SU-DHL-6 (cell line): ENCODE measurements at regions not wholly inside any gene's neighbourhood (a gene's known extent, or its start where the extent isn't known, plus 50 kb on each side); places are given as distances from the start of the nearest gene placed in this dataset.

Experiments
- H2AFZ ChIP-seq: fragments of 200-600 bp; sonication (generic); 2 replicates; pipeline ENCODE4 v1.6.1; 2014; ENCODE audit warnings: low read depth, mild to moderate bottlenecking, moderate library complexity, mixed read lengths, antibody characterized with exemption, low read length; ENCODE audit not compliant: severe bottlenecking
- H3F3A ChIP-seq: fragments of 200-600 bp; shearing (Covaris generic); 2 replicates; pipeline ENCODE4 v1.6.0; 2016; ENCODE audit warnings: antibody characterized with exemption, mild to moderate bottlenecking; ENCODE audit not compliant: insufficient read depth
- H3K27ac ChIP-seq: fragments of 200-600 bp; sonication (generic); 2 replicates; pipeline ENCODE4 v1.5.1; 2016; ENCODE audit warnings: low read depth, mild to moderate bottlenecking, low read length, moderate library complexity, mixed read lengths
- H3K27me3 ChIP-seq: fragments of 200-600 bp; sonication (generic), shearing (Covaris generic); 2 replicates; pipeline ENCODE4 v1.6.0; 2014; ENCODE audit warnings: mild to moderate bottlenecking, low read length
- H3K36me3 ChIP-seq: fragments of 200-600 bp; sonication (generic); 2 replicates; pipeline ENCODE4 v1.6.1; 2014; ENCODE audit warnings: mild to moderate bottlenecking, low read length, mixed read lengths
- H3K4me2 ChIP-seq: fragments of 300-600, 200-600 bp; shearing (Covaris generic), sonication (generic); 2 replicates; pipeline ENCODE4 v1.6.0; 2014; ENCODE audit warnings: low read length, low read depth, mild to moderate bottlenecking; ENCODE audit not compliant: poor library complexity, severe bottlenecking
- H3K4me3 ChIP-seq: fragments of 200-600 bp; sonication (generic); 2 replicates; pipeline ENCODE4 v1.5.1; 2014; ENCODE audit warnings: antibody characterized with exemption, low read length, mild to moderate bottlenecking, mixed read lengths; ENCODE audit not compliant: insufficient read depth, poor library complexity, severe bottlenecking
- H3K79me2 ChIP-seq: fragments of 200-600 bp; sonication (generic); 2 replicates; pipeline ENCODE4 v1.6.1; 2014; ENCODE audit warnings: mild to moderate bottlenecking, low read length, moderate library complexity; ENCODE audit not compliant: insufficient read depth
- H3K9ac ChIP-seq: fragments of 200-600 bp; sonication (generic); 2 replicates; pipeline ENCODE4 v1.7.0; 2014; ENCODE audit warnings: mild to moderate bottlenecking, low read length
- H3K9me2 ChIP-seq: fragments of 200-600 bp; sonication (generic); replicated peaks from 2 replicates; pipeline ENCODE4 v1.6.1; 2014; ENCODE audit warnings: low read length; ENCODE audit not compliant: insufficient read depth
- H3K9me3 ChIP-seq: fragments of 200-600 bp; sonication (generic); 2 replicates; pipeline ENCODE4 v1.6.1; 2014; ENCODE audit warnings: low read length, mixed read lengths; ENCODE audit not compliant: insufficient read depth
- H4K20me1 ChIP-seq: fragments of 200-600 bp; sonication (generic); 2 replicates; pipeline ENCODE4 v1.6.1; 2014; ENCODE audit warnings: low read depth, mild to moderate bottlenecking, antibody characterized with exemption, low read length, moderate library complexity, mixed read lengths
- CTCF ChIP-seq: fragments of 200-600 bp; sonication (generic); IDR thresholded peaks from one replicate; pipeline ENCODE4 v1.5.1; 2017; ENCODE audit warnings: antibody characterized with exemption, mild to moderate bottlenecking, low read length, moderate library complexity; ENCODE audit not compliant: insufficient read depth, poor library complexity, severe bottlenecking
- EZH2phosphoT487 ChIP-seq: fragments of 200-600 bp; sonication (generic), shearing (Covaris generic); conservative IDR thresholded peaks from 2 replicates; pipeline ENCODE4 v1.6.1; 2018; ENCODE audit warnings: mild to moderate bottlenecking, antibody characterized with exemption, low read length, moderate library complexity, mixed read lengths

- TF ChIP-seq EZH2phosphoT487 = no peak
- TF ChIP-seq CTCF = no peak
- H3K79me2 ChIP-seq = no peaks in the 10 kb centered on the region
- H3K9me2 ChIP-seq = no peaks in the 10 kb centered on the region
- no peaks in the 10 kb centered on the region for H3K9me3 ChIP-seq
- no peaks in the 10 kb centered on the region for H4K20me1 ChIP-seq
- H3K36me3 ChIP-seq = no peaks in the 10 kb centered on the region
- no peak overlapping the region for H3K9ac ChIP-seq
- H3K27ac ChIP-seq = no peak overlapping the region
- no peaks in the 10 kb centered on the region for H3K27me3 ChIP-seq
- H3F3A ChIP-seq = no peaks in the 10 kb centered on the region
- no peak overlapping the region for H3K4me2 ChIP-seq
- no peak overlapping the region for H2AFZ ChIP-seq
- no peak overlapping the region for H3K4me3 ChIP-seq
Measured at GRCh38 chr3:64289622-64290021, 64.4 kb upstream of the PRICKLE2 start.

DNA sequence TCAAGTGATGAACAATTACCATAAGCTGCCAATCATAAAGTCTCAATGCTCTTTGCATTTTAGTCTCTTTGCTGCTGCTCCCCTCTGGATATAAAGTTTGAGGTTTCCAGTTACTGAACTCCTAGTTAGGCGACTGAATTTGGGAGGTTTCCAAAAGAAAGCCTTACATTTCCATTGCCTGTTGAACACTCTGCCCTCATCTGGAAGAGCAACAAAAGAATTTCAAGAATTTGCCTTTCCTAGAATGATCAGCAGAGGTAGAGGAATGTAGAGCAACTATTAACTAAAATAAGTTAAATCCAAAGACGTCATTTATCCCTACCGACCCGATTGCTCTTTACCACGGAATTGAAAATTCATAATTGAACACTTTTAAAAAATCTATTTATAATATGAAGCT is 53.4 kb upstream of the PRICKLE2 start:
- H3K9me2 ChIP-seq = no peaks in the 10 kb centered on the region
- TF ChIP-seq EZH2phosphoT487 (no peak), CTCF (no peak)
- H3K9me3 ChIP-seq = no peaks in the 10 kb centered on the region
- no peaks in the 10 kb centered on the region; the same call in 1 of the 2 replicates for H3K27me3 ChIP-seq
- H2AFZ ChIP-seq = no peak overlapping the region
- H3K9ac ChIP-seq = no peak overlapping the region
- H3K4me2 ChIP-seq = no peak overlapping the region
- H3K79me2 ChIP-seq = no peaks in the 10 kb centered on the region
- no peaks in the 10 kb centered on the region for H3K36me3 ChIP-seq
- H4K20me1 ChIP-seq = no peaks in the 10 kb centered on the region
- H3K4me3 ChIP-seq = no peak overlapping the region
- H3K27ac ChIP-seq = no peak overlapping the region
- no peaks in the 10 kb centered on the region for H3F3A ChIP-seq

GRCh38 chr3:64276131-64276530 is 50.9 kb upstream of the PRICKLE2 start:
- Histone ChIP-seq H3K79me2 (no peaks in the 10 kb centered on the region), H4K20me1 (no peaks in the 10 kb centered on the region), H3K4me3 (no peak overlapping the region), H3K36me3 (no peaks in the 10 kb centered on the region), H2AFZ (no peak overlapping the region), H3K9ac (no peak overlapping the region), H3K9me2 (no peaks in the 10 kb centered on the region), H3K27ac (no peak overlapping the region), H3F3A (no peaks in the 10 kb centered on the region), H3K9me3 (no peaks in the 10 kb centered on the region), H3K27me3 (no peaks in the 10 kb centered on the region; the same call in 1 of the 2 replicates), H3K4me2 (no peak overlapping the region)
- no peak for TF ChIP-seq CTCF
